SU-DHL-6 (cell line): ENCODE measurements at regions not wholly inside any gene's neighbourhood (a gene's known extent, or its start where the extent isn't known, plus 50 kb on each side); places are given as distances from the start of the nearest gene placed in this dataset.

ENCODE experiments used
- H2AFZ ChIP-seq: fragments of 200-600 bp; sonication (generic); 2 replicates; pipeline ENCODE4 v1.6.1; 2014; ENCODE audit warnings: low read depth, mild to moderate bottlenecking, moderate library complexity, mixed read lengths, antibody characterized with exemption, low read length; ENCODE audit not compliant: severe bottlenecking
- H3F3A ChIP-seq: fragments of 200-600 bp; shearing (Covaris generic); 2 replicates; pipeline ENCODE4 v1.6.0; 2016; ENCODE audit warnings: antibody characterized with exemption, mild to moderate bottlenecking; ENCODE audit not compliant: insufficient read depth
- H3K27ac ChIP-seq: fragments of 200-600 bp; sonication (generic); 2 replicates; pipeline ENCODE4 v1.5.1; 2016; ENCODE audit warnings: low read depth, mild to moderate bottlenecking, low read length, moderate library complexity, mixed read lengths
- H3K27me3 ChIP-seq: fragments of 200-600 bp; sonication (generic), shearing (Covaris generic); 2 replicates; pipeline ENCODE4 v1.6.0; 2014; ENCODE audit warnings: mild to moderate bottlenecking, low read length
- H3K36me3 ChIP-seq: fragments of 200-600 bp; sonication (generic); 2 replicates; pipeline ENCODE4 v1.6.1; 2014; ENCODE audit warnings: mild to moderate bottlenecking, low read length, mixed read lengths
- H3K4me2 ChIP-seq: fragments of 300-600, 200-600 bp; shearing (Covaris generic), sonication (generic); 2 replicates; pipeline ENCODE4 v1.6.0; 2014; ENCODE audit warnings: low read length, low read depth, mild to moderate bottlenecking; ENCODE audit not compliant: poor library complexity, severe bottlenecking
- H3K4me3 ChIP-seq: fragments of 200-600 bp; sonication (generic); 2 replicates; pipeline ENCODE4 v1.5.1; 2014; ENCODE audit warnings: antibody characterized with exemption, low read length, mild to moderate bottlenecking, mixed read lengths; ENCODE audit not compliant: insufficient read depth, poor library complexity, severe bottlenecking
- H3K79me2 ChIP-seq: fragments of 200-600 bp; sonication (generic); 2 replicates; pipeline ENCODE4 v1.6.1; 2014; ENCODE audit warnings: mild to moderate bottlenecking, low read length, moderate library complexity; ENCODE audit not compliant: insufficient read depth
- H3K9ac ChIP-seq: fragments of 200-600 bp; sonication (generic); 2 replicates; pipeline ENCODE4 v1.7.0; 2014; ENCODE audit warnings: mild to moderate bottlenecking, low read length
- H3K9me2 ChIP-seq: fragments of 200-600 bp; sonication (generic); replicated peaks from 2 replicates; pipeline ENCODE4 v1.6.1; 2014; ENCODE audit warnings: low read length; ENCODE audit not compliant: insufficient read depth
- H3K9me3 ChIP-seq: fragments of 200-600 bp; sonication (generic); 2 replicates; pipeline ENCODE4 v1.6.1; 2014; ENCODE audit warnings: low read length, mixed read lengths; ENCODE audit not compliant: insufficient read depth
- H4K20me1 ChIP-seq: fragments of 200-600 bp; sonication (generic); 2 replicates; pipeline ENCODE4 v1.6.1; 2014; ENCODE audit warnings: low read depth, mild to moderate bottlenecking, antibody characterized with exemption, low read length, moderate library complexity, mixed read lengths
- CTCF ChIP-seq: fragments of 200-600 bp; sonication (generic); IDR thresholded peaks from one replicate; pipeline ENCODE4 v1.5.1; 2017; ENCODE audit warnings: antibody characterized with exemption, mild to moderate bottlenecking, low read length, moderate library complexity; ENCODE audit not compliant: insufficient read depth, poor library complexity, severe bottlenecking
- EZH2phosphoT487 ChIP-seq: fragments of 200-600 bp; sonication (generic), shearing (Covaris generic); conservative IDR thresholded peaks from 2 replicates; pipeline ENCODE4 v1.6.1; 2018; ENCODE audit warnings: mild to moderate bottlenecking, antibody characterized with exemption, low read length, moderate library complexity, mixed read lengths

DNA sequence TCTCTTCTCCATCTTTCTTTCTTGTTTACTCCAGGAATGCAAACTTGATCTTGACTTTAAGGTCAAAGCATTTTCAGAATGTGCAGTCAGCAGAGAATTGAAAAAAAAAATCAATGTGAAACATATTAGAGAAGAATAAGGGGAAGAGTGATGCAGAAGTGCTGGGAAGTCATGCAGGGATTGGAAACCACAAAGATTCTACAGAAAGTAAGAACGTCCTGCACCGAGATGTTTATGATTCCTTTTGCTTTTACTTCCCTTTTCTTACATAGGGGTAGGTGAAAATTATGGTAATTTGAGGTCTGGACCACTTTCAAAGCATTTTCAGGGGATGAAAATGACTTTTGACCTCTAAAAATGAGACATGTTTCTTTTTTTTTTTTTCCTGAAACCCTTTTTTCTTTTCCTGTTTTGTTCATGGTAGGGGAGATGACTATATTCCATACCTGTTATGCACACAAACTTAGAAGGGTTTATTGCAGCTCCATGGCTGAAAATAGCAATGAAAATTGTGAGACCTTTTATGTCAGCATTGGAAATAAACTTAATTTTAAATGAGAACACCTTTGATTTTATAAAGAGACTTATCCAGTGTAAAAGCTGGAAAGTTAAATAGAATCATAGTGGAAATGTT lies 623.5 kb upstream of the TBL1XR1 start:
- Histone ChIP-seq H2AFZ (no peak overlapping the region), H3K4me2 (no peak overlapping the region), H4K20me1 (no peaks in the 10 kb centered on the region)

GRCh38 chr3:177822681-177823096 lies 625.4 kb upstream of the TBL1XR1 start:
- no peak for TF ChIP-seq EZH2phosphoT487
- no peak for TF ChIP-seq CTCF
- no peak overlapping the region for H2AFZ ChIP-seq
- no peak overlapping the region for H3K4me2 ChIP-seq
- H4K20me1 ChIP-seq, result no peaks in the 10 kb centered on the region
- H3K9ac ChIP-seq, result no peak overlapping the region
- no peaks in the 10 kb centered on the region for H3K79me2 ChIP-seq
- no peak overlapping the region for H3K27ac ChIP-seq
- no peaks in the 10 kb centered on the region for H3K27me3 ChIP-seq
- H3K36me3 ChIP-seq, result no peaks in the 10 kb centered on the region
- no peaks in the 10 kb centered on the region for H3F3A ChIP-seq
- no peaks in the 10 kb centered on the region for H3K9me3 ChIP-seq
- no peaks in the 10 kb centered on the region for H3K9me2 ChIP-seq
- H3K4me3 ChIP-seq, result no peak overlapping the region

More for the DNA sequence above, 623.5 kb upstream of the TBL1XR1 start:
- Histone ChIP-seq H3K79me2 (no peaks in the 10 kb centered on the region), H3K9me3 (no peaks in the 10 kb centered on the region), H3K27me3 (no peaks in the 10 kb centered on the region), H3K36me3 (no peaks in the 10 kb centered on the region), H3K4me3 (no peak overlapping the region), H3K9me2 (no peaks in the 10 kb centered on the region), H3K9ac (no peak overlapping the region), H3F3A (no peaks in the 10 kb centered on the region), H3K27ac (no peak overlapping the region)
- TF ChIP-seq CTCF, result no peak

- H3F3A ChIP-seq, result no peaks in the 10 kb centered on the region
- TF ChIP-seq CTCF (no peak), EZH2phosphoT487 (no peak)
- no peaks in the 10 kb centered on the region for H3K36me3 ChIP-seq
- no peaks in the 10 kb centered on the region for H3K9me3 ChIP-seq
- no peaks in the 10 kb centered on the region for H3K79me2 ChIP-seq
- no peak overlapping the region for H3K4me2 ChIP-seq
- H3K9me2 ChIP-seq, result no peaks in the 10 kb centered on the region
- no peak overlapping the region for H3K9ac ChIP-seq
- no peaks in the 10 kb centered on the region for H3K27me3 ChIP-seq
- H3K27ac ChIP-seq, result no peak overlapping the region
- no peaks in the 10 kb centered on the region for H4K20me1 ChIP-seq
- no peak overlapping the region for H2AFZ ChIP-seq
- H3K4me3 ChIP-seq, result no peak overlapping the region
Observed at GRCh38 chr3:177823701-177824189, 626.5 kb upstream of the TBL1XR1 start.
